HS-5 (cell line): ENCODE measurements at regions not wholly inside any gene's neighbourhood (a gene's known extent, or its start where the extent isn't known, plus 50 kb on each side); places are given as distances from the start of the nearest gene placed in this dataset.
"Not testable (repeated sequence)": the region's sequence is repeated elsewhere in the genome, so short reads cannot be mapped to it uniquely, and the experiment has no call there.

Experiments used
- DNase-seq: peaks from one replicate; pipeline ENCODE4 v3.0.0-alpha.2; 2012; ENCODE audit warnings: low read depth

GRCh38 chr6:27585316-27585715, 112.4 kb upstream of the ZNF184 start:
- not testable (repeated sequence) for DNase-seq

GRCh38 chr6:27584326-27584725, 111.4 kb upstream of the ZNF184 start:
- no peak for DNase-seq

GRCh38 chr6:27582928-27583725, 110.2 kb upstream of the ZNF184 start:
- DNase-seq = peak; percentile 63

GRCh38 chr6:27579973-27580372, 107.1 kb upstream of the ZNF184 start:
- DNase-seq = no peak

- DNase-seq = no peak
Measured at GRCh38 chr6:27577922-27578321, 105.0 kb upstream of the ZNF184 start.

- peak; percentile 44 for DNase-seq
Measured at GRCh38 chr6:27575594-27576361, 102.9 kb upstream of the ZNF184 start.

- no peak for DNase-seq
Measured at GRCh38 chr6:27568226-27568897, 95.5 kb upstream of the ZNF184 start.

- DNase-seq = no peak
Measured at GRCh38 chr6:27565839-27566779, 93.2 kb upstream of the ZNF184 start.

- DNase-seq = no peak
Measured at GRCh38 chr6:27562027-27562410, 89.1 kb upstream of the ZNF184 start.

GRCh38 chr6:27558028-27558724, 85.3 kb upstream of the ZNF184 start:
- DNase-seq = no peak

GRCh38 chr6:27556406-27556805, 83.5 kb upstream of the ZNF184 start:
- no peak for DNase-seq

- DNase-seq = peak; percentile 56
Measured at GRCh38 chr6:27553123-27553904, 80.4 kb upstream of the ZNF184 start.

GRCh38 chr6:27551607-27552006, 78.7 kb upstream of the ZNF184 start:
- DNase-seq = no peak

GRCh38 chr6:27550692-27551091, 77.8 kb upstream of the ZNF184 start:
- no peak for DNase-seq

- DNase-seq = not testable (repeated sequence)
Measured at GRCh38 chr6:27549241-27549598, 76.3 kb upstream of the ZNF184 start.

GRCh38 chr6:27547157-27548075, 74.5 kb upstream of the ZNF184 start:
- DNase-seq = peak; percentile 75

GRCh38 chr6:27546522-27546921, 73.6 kb upstream of the ZNF184 start:
- DNase-seq = no peak

- peak; percentile 74 for DNase-seq
Measured at GRCh38 chr6:27545271-27546046, 72.6 kb upstream of the ZNF184 start.
